ENCODE measurements at regions not wholly inside any gene's neighbourhood (a gene's known extent, or its start where the extent isn't known, plus 50 kb on each side); places are given as distances from the start of the nearest gene placed in this dataset.
A peak's percentile ranks its signal among the peaks of the same experiment; 100 is the strongest.
"Not testable (repeated sequence)": the region's sequence is repeated elsewhere in the genome, so short reads cannot be mapped to it uniquely, and the experiment has no call there.

DNA sequence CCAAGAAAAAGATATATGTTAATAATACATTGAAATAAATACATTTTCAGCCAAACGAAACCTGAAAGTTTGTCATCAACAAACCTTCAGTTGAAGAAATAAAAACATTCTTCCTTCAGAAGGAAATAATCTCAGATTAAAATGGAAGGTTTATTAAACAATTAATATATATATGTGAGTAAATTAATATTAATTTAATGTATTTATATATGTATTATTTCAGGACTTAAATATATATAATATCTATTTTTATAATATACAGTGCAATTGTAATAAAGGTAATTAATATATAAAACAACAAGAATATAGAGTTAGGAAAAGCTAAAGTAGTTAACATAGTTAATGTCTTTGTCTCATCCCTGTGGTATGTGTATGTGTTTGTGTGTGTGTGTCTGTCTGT is 102.2 kb upstream of the CDC14C start:
- CTCF ChIA-PET = no interaction called here
- Histone ChIP-seq H3K9me3 (ENCODE audit: control extremely low read depth in 1 of 5, control insufficient read depth in 4 of 5, insufficient read depth in 2 of 5, low read depth in 1 of 5, low read length in 4 of 5) (no peaks in the 10 kb centered on the region), H3K27me3 (replicated peaks in 2 of 5; ENCODE audit: control insufficient read depth in 4 of 5, insufficient read depth in 5 of 5, low read length in 4 of 5) (no peaks in the 10 kb centered on the region), H3K4me3 (ENCODE audit: control insufficient read depth in 1 of 7, extremely low read depth in 1 of 7, insufficient read depth in 4 of 7, low read depth in 2 of 7, low read length in 6 of 7) (no peak overlapping the region), H3K36me3 (ENCODE audit: control insufficient read depth in 4 of 4, insufficient read depth in 4 of 4, low read length in 3 of 4) (no peaks in the 10 kb centered on the region), H3K27ac (ENCODE audit: insufficient read depth in 1 of 2, low read depth in 1 of 2, low read length in 2 of 2, poor library complexity in 1 of 2, severe bottlenecking in 2 of 2) (no peak overlapping the region), H3K4me1 (ENCODE audit: control extremely low read depth in 1 of 4, control insufficient read depth in 4 of 4, insufficient read depth in 4 of 4, low read length in 3 of 4) (no peaks in the 10 kb centered on the region)
- no CpG with 5 or more reads among the region's 1 CpG for WGBS (ENCODE audit: insufficient coverage)
- DNase-seq = no peak
- POLR2A ChIA-PET = no interaction called here

DNA sequence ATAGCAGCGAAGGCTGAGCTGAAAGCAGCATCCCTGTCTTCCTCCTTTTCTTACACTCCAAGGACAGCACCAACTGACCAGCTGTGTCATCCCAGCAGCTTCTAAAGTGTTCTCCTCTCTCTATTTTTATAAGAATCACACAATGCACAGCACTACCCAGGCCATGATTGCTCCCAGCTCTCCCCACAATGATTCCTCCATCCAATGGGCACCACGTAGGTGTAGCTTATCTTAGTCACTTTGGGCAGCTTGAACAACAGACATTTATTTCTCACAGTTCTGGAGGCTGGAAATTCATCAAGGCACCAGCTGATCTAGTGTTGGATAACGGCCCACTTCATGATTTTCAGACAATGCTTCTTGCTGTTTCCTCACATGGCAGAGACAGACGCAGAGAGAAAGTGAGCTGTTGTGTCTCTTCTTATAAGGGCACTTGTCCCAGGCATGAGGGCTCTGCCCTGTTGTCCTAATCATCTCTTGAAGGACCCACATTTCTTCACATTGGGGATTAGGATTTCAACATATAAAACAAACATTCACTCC is 92.0 kb upstream of the CDC14C start:
- WGBS (ENCODE audit: insufficient coverage) = 90% methylated on average over 3 of the region's 4 CpGs
- H3K4me3 ChIP-seq (ENCODE audit: control insufficient read depth in 1 of 7, extremely low read depth in 1 of 7, insufficient read depth in 4 of 7, low read depth in 2 of 7, low read length in 6 of 7) = no peak overlapping the region
- H3K4me1 ChIP-seq (ENCODE audit: control extremely low read depth in 1 of 4, control insufficient read depth in 4 of 4, insufficient read depth in 4 of 4, low read length in 3 of 4) = no peaks in the 10 kb centered on the region
- no peak for DNase-seq
- H3K27ac ChIP-seq (ENCODE audit: insufficient read depth in 1 of 2, low read depth in 1 of 2, low read length in 2 of 2, poor library complexity in 1 of 2, severe bottlenecking in 2 of 2) = no peak overlapping the region
- H3K27me3 ChIP-seq (replicated peaks in 2 of 5; ENCODE audit: control insufficient read depth in 4 of 5, insufficient read depth in 5 of 5, low read length in 4 of 5) = no peaks in the 10 kb centered on the region
- ChIA-PET CTCF (interaction anchor here (1.1 kb wide), 1 partner anchor 8 kb away, joined by 4 read pairs; no protein-coding TSS in a partner anchor), POLR2A (no interaction called here)
- no peaks in the 10 kb centered on the region for H3K9me3 ChIP-seq (ENCODE audit: control extremely low read depth in 1 of 5, control insufficient read depth in 4 of 5, insufficient read depth in 2 of 5, low read depth in 1 of 5, low read length in 4 of 5)
- H3K36me3 ChIP-seq (ENCODE audit: control insufficient read depth in 4 of 4, insufficient read depth in 4 of 4, low read length in 3 of 4) = no peaks in the 10 kb centered on the region

DNA sequence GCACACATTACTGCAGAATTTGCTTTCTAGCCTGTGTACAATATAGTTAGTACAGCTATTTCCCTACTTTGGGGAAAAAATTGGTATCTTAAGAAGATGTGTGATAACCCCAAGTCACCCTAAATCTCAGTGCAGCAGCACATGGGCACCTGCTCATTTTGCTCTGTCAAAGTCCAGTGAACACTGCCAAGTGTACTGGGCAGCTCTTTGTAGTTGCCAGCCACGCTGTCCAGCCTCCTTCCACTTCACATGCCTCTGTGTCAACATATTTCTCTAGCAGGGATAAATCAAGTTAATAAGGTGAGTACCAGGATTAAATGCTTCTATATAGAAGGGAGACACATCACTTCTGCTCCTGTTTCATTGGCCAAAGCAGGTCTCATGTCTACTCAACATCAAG is 87.1 kb upstream of the CDC14C start:
- Histone ChIP-seq H3K4me3 (ENCODE audit: control insufficient read depth in 1 of 7, extremely low read depth in 1 of 7, insufficient read depth in 4 of 7, low read depth in 2 of 7, low read length in 6 of 7) (no peak overlapping the region), H3K36me3 (ENCODE audit: control insufficient read depth in 4 of 4, insufficient read depth in 4 of 4, low read length in 3 of 4) (no peaks in the 10 kb centered on the region), H3K27me3 (replicated peaks in 2 of 5; ENCODE audit: control insufficient read depth in 4 of 5, insufficient read depth in 5 of 5, low read length in 4 of 5) (no peaks in the 10 kb centered on the region), H3K9me3 (ENCODE audit: control extremely low read depth in 1 of 5, control insufficient read depth in 4 of 5, insufficient read depth in 2 of 5, low read depth in 1 of 5, low read length in 4 of 5) (no peaks in the 10 kb centered on the region), H3K4me1 (ENCODE audit: control extremely low read depth in 1 of 4, control insufficient read depth in 4 of 4, insufficient read depth in 4 of 4, low read length in 3 of 4) (no peaks in the 10 kb centered on the region), H3K27ac (ENCODE audit: insufficient read depth in 1 of 2, low read depth in 1 of 2, low read length in 2 of 2, poor library complexity in 1 of 2, severe bottlenecking in 2 of 2) (no peak overlapping the region)
- 100% methylated on average over 1 of the region's 1 CpG for WGBS (ENCODE audit: insufficient coverage)
- POLR2A ChIA-PET = no interaction called here
- CTCF ChIA-PET = no interaction called here
- no peak for DNase-seq

DNA sequence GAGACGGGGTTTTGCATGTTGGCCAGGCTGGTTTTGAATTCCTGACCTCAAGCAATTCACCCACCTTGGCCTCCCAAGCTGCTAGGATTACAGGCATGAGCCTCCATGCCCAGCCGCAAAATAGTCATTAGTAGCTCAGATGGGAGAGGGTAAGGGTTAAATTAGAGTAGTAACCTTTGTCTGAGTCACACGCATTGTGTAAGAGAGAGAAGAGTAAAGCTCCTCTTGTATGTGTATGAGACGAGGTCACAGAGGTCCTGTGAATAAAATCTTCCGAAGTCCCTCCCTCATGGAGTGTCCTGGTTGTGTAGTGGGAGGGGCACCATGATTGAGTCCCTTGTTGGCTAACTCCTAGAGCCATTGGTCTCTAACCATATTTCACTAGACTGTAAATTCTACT is 85.2 kb upstream of the CDC14C start:
- Histone ChIP-seq H3K9me3 (ENCODE audit: control extremely low read depth in 1 of 5, control insufficient read depth in 4 of 5, insufficient read depth in 2 of 5, low read depth in 1 of 5, low read length in 4 of 5) (no peaks in the 10 kb centered on the region), H3K4me3 (ENCODE audit: control insufficient read depth in 1 of 7, extremely low read depth in 1 of 7, insufficient read depth in 4 of 7, low read depth in 2 of 7, low read length in 6 of 7) (no peak overlapping the region), H3K4me1 (ENCODE audit: control extremely low read depth in 1 of 4, control insufficient read depth in 4 of 4, insufficient read depth in 4 of 4, low read length in 3 of 4) (no peaks in the 10 kb centered on the region), H3K27ac (ENCODE audit: insufficient read depth in 1 of 2, low read depth in 1 of 2, low read length in 2 of 2, poor library complexity in 1 of 2, severe bottlenecking in 2 of 2) (no peak overlapping the region), H3K36me3 (ENCODE audit: control insufficient read depth in 4 of 4, insufficient read depth in 4 of 4, low read length in 3 of 4) (no peaks in the 10 kb centered on the region), H3K27me3 (replicated peaks in 2 of 5; ENCODE audit: control insufficient read depth in 4 of 5, insufficient read depth in 5 of 5, low read length in 4 of 5) (no peaks in the 10 kb centered on the region)
- WGBS (ENCODE audit: insufficient coverage) = 100% methylated on average over 3 of the region's 5 CpGs
- no peak for DNase-seq
- POLR2A ChIA-PET = no interaction called here
- CTCF ChIA-PET = no interaction called here

DNA sequence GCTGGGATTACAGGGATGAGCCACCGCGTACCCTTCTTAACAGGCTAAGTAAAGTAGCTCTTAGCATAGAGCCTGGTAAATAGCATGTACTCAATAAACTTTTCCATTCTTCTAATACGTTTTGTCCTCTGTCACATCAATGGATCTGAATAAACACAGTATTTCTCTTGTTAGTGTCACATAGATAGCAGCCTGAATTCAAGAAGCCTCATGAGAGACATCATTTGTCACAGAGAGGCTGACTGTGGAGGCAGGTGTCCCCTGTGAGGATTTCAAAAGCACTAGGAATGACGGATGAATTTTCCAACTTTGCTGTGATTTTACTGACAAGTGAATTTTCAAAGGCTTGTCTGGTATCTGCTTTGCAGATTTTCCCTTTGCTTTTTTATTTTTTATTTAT is 82.6 kb upstream of the CDC14C start:
- no peak for DNase-seq
- H3K36me3 ChIP-seq (ENCODE audit: control insufficient read depth in 4 of 4, insufficient read depth in 4 of 4, low read length in 3 of 4) = no peaks in the 10 kb centered on the region
- no peaks in the 10 kb centered on the region for H3K4me1 ChIP-seq (ENCODE audit: control extremely low read depth in 1 of 4, control insufficient read depth in 4 of 4, insufficient read depth in 4 of 4, low read length in 3 of 4)
- CTCF ChIA-PET = no interaction called here
- POLR2A ChIA-PET = no interaction called here
- 100% methylated on average over 2 of the region's 4 CpGs for WGBS (ENCODE audit: insufficient coverage)
- H3K9me3 ChIP-seq (ENCODE audit: control extremely low read depth in 1 of 5, control insufficient read depth in 4 of 5, insufficient read depth in 2 of 5, low read depth in 1 of 5, low read length in 4 of 5) = no peaks in the 10 kb centered on the region
- H3K27ac ChIP-seq (ENCODE audit: insufficient read depth in 1 of 2, low read depth in 1 of 2, low read length in 2 of 2, poor library complexity in 1 of 2, severe bottlenecking in 2 of 2) = no peak overlapping the region
- H3K27me3 ChIP-seq (replicated peaks in 2 of 5; ENCODE audit: control insufficient read depth in 4 of 5, insufficient read depth in 5 of 5, low read length in 4 of 5) = no peaks in the 10 kb centered on the region
- no peak overlapping the region for H3K4me3 ChIP-seq (ENCODE audit: control insufficient read depth in 1 of 7, extremely low read depth in 1 of 7, insufficient read depth in 4 of 7, low read depth in 2 of 7, low read length in 6 of 7)

DNA sequence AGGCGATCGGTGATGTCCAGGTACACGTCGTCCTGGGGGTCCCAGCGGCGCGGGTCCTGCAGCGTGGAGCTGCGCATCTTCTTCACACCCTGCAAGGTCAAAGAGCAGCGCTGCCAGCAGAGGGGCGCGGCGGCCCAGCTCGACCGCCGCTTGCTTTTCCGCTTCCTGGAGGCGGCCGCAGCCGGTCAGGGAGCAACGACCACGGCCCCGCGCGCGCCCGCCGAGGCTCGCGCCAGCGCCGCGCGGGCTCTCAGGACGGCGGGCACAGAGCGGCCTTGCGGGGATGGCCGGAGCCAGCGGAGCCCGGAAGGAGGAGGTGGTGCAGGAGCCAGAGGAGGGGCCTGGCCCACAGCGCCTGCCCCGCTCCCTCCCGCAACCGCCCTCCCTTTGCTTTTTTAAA is 76.4 kb upstream of the CDC14C start:
- H3K36me3 ChIP-seq (ENCODE audit: control insufficient read depth in 4 of 4, insufficient read depth in 4 of 4, low read length in 3 of 4) = no peaks in the 10 kb centered on the region
- no peaks in the 10 kb centered on the region for H3K4me1 ChIP-seq (ENCODE audit: control extremely low read depth in 1 of 4, control insufficient read depth in 4 of 4, insufficient read depth in 4 of 4, low read length in 3 of 4)
- peak in 1 of 3 donors; percentile 5 for DNase-seq
- H3K27me3 ChIP-seq (replicated peaks in 2 of 5; ENCODE audit: control insufficient read depth in 4 of 5, insufficient read depth in 5 of 5, low read length in 4 of 5) = no peaks in the 10 kb centered on the region
- no peaks in the 10 kb centered on the region for H3K9me3 ChIP-seq (ENCODE audit: control extremely low read depth in 1 of 5, control insufficient read depth in 4 of 5, insufficient read depth in 2 of 5, low read depth in 1 of 5, low read length in 4 of 5)
- POLR2A ChIA-PET = no interaction called here
- 28% methylated on average over 17 of the region's 45 CpGs for whole genome bisulfite sequencing (ENCODE audit: insufficient coverage)
- CTCF ChIA-PET = no interaction called here
- peak overlapping the region in 2 of 7 experiments; percentile 11 to 45 for H3K4me3 ChIP-seq (ENCODE audit: control insufficient read depth in 1 of 7, extremely low read depth in 1 of 7, insufficient read depth in 4 of 7, low read depth in 2 of 7, low read length in 6 of 7)
- H3K27ac ChIP-seq (ENCODE audit: insufficient read depth in 1 of 2, low read depth in 1 of 2, low read length in 2 of 2, poor library complexity in 1 of 2, severe bottlenecking in 2 of 2) = no peak overlapping the region

DNA sequence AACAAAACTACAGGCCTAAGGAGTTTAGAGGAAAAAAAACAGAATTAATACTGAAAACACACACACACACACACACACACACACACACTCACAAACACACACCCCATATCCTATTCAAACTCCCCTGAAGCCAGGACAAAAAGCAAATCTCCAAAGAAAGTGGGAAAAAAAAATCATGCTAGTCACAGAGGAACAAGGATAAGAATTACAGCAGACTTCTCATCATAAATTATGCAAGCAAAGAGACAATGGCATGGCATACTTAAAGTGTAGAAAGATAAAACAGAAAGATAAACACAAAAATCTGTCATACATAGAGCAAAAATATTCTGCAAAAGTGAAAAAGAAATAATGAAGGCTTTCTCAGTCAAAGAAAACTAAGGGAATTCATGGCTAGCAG is 63.9 kb upstream of the CDC14C start:
- H3K4me3 ChIP-seq (ENCODE audit: control insufficient read depth in 1 of 7, extremely low read depth in 1 of 7, insufficient read depth in 4 of 7, low read depth in 2 of 7, low read length in 6 of 7); H3K36me3 ChIP-seq (ENCODE audit: control insufficient read depth in 4 of 4, insufficient read depth in 4 of 4, low read length in 3 of 4); H3K9me3 ChIP-seq (ENCODE audit: control extremely low read depth in 1 of 5, control insufficient read depth in 4 of 5, insufficient read depth in 2 of 5, low read depth in 1 of 5, low read length in 4 of 5); CTCF ChIA-PET; H3K27me3 ChIP-seq (replicated peaks in 2 of 5; ENCODE audit: control insufficient read depth in 4 of 5, insufficient read depth in 5 of 5, low read length in 4 of 5); H3K4me1 ChIP-seq (ENCODE audit: control extremely low read depth in 1 of 4, control insufficient read depth in 4 of 4, insufficient read depth in 4 of 4, low read length in 3 of 4); POLR2A ChIA-PET; H3K27ac ChIP-seq (ENCODE audit: insufficient read depth in 1 of 2, low read depth in 1 of 2, low read length in 2 of 2, poor library complexity in 1 of 2, severe bottlenecking in 2 of 2): not testable (repeated sequence)
- DNase-seq = peak in 2 of 3 donors; percentile 2 to 15

Measured in common myeloid progenitor, CD34-positive (primary cell).